GM19043 (cell line): ENCODE measurements at regions not wholly inside any gene's neighbourhood (a gene's known extent, or its start where the extent isn't known, plus 50 kb on each side); places are given as distances from the start of the nearest gene placed in this dataset.
"Not testable (repeated sequence)": the region's sequence is repeated elsewhere in the genome, so short reads cannot be mapped to it uniquely, and the experiment has no call there.

Experiments
- ATAC-seq: cut with Tn5 transposase; IDR thresholded peaks from one replicate; pipeline ENCODE4 v1.9.1; 2021; ENCODE audit warnings: low read depth; ENCODE audit not compliant: unreplicated experiment

DNA sequence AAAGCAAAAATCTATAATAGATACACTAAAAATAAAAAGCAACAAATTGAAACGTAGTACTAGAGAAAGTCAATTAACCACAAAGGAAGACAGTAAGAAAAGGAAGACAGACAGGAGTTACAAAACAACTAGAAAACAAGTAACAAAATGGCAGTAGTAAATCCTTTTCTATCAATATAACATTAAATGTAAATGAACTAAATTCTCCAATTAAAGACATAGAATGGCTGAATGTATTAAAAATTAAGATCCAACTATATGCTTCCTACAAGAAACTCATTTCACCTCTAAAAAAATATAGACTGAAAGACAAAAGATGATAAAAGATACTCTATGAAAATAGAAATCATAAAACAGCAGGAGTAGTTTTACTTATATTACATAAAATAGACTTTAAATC lies 79.1 kb downstream of the CTH start:
- ATAC-seq: no peak

DNA sequence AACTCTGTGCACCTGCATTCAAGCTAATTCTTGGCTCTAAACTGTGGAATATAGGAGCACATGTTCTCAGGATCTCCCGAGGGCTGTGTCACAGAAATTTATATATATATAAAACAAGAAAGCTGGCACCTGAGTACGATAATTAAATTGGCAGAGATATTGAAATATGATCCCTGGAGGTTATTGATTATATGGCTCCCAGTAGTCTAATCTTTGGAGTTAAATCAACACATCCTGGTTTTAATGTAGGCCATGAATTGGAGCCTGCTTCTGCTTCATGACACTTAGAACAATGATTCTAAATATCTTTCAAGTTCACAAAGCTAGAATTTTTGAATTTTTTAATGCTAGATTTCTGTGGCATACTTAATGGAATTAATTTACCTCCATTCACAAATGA lies 84.3 kb downstream of the CTH start:
- no peak for ATAC-seq

DNA sequence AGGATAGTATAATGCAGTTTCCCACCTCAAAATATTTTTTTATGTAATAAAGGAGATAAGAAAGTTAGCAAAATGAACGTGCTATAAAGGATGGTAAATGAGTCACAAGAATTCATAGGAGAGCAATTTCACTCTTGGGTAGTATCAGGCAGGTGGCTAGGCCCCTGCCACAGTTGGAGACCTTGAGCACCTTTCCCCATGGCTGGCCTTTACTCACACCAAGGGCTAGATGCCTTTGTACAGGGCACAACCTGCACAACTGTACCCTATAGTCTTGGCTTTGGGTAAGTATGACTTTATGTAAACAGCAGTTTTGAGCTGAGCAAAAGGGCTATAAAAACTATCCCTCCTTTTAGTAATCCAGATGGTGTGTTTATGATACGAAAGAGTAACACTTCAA lies 85.1 kb downstream of the CTH start:
- no peak for ATAC-seq

DNA sequence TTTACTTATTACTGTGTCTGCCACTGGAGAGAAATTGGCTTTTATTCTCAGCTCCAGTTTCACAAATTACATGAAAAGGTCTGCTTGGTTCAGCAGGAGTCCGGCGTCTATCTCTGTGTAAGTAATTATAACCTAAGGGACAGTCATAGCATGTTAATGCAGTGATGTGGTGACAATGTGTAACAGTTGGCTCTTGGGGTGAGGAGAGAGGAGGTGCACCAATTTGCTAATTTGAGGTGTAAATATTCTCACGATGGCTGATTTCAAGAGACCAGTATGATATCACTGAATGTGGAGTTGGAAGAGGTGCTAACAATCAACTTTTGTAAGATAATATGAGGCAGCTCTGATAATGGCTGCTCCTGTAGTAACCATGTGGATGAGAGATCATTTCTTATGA lies 86.1 kb downstream of the CTH start:
- ATAC-seq: no peak

DNA sequence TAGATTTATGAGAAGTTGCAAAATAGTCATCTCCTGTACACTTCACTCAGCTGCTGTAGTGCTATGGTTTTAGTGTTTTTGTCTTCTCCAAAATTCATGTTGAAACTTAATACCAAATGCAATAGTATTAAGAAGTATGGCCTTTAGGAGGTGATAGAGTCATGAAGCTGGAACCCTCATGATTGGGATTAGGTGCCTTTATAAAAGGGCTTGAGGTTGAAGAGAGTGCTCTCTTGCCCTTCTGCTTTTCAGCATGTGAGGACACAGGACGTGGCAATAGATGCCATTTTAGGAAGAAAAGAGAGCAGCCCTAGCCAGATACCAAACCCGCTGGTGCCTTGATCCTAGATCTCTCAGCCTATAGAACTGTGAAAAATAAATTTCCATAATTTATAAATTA lies 87.6 kb downstream of the CTH start:
- no peak for ATAC-seq

DNA sequence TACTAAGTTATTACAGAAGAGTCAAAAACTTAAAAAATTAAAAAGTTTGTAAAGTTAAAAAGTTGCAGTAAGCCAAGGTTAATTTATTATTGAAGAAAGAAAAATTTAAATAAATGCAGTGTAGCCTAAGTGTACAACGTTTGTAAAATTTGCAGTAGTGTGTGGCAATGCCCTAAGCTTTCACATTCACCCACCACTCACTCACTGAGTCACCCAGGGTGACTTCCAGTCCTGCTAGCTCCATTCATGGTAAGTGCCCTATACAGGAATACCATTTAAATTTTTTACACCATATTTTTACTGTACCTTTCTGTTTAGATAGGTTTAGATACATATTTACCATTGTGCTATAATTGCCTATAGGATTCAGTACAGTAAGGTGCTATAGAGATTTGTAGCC lies 88.6 kb downstream of the CTH start:
- ATAC-seq: no peak

DNA sequence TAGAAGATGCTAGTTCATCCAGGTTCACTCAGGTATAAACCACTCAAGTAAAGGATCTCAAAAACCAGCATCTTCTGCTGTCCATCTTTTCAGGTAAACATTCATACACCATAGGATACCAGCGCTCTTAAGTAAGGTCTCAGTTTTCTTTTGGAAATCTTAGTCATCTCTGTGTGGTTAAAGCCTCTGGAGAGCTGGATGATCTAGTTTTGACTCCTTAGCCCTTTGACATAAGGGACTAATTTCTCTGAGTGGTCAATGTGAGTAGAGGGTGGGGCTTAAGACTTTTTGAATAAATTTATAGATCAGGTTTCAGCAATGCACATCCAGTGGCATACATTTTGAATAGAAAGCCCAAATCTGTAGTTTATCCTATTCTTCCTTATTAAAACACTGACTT lies 92.3 kb downstream of the CTH start:
- ATAC-seq: no peak

DNA sequence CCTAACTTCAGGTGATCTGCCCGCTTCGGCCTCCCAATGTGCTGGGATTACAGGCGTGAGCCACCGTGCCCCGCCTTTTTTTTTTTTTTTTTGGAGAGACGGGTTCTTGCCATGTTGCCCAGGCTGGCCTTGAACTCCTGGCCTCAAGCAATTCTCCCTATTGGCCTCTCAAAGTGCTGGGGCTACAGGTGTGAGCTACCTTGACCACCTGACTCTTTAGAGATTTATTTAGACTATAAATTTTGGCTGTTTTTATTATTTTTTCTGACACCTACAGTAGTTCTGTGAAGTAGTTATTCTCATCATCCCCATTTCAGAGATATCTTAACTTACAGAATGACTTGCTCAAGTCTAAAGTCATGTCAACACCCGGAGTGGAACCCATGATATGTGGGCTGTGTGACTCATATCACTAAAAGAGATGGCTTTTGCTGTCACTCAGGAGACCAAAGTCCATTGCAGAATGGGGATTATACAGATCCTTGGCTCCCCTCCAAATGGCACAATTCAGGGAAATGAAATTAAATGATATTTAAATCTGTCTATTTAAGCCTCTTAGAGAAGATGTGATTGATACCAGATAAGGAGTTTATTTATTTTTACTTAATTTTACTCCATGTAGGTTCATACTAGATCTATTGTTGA lies 93.2 kb downstream of the CTH start:
- ATAC-seq: peak; percentile 75

DNA sequence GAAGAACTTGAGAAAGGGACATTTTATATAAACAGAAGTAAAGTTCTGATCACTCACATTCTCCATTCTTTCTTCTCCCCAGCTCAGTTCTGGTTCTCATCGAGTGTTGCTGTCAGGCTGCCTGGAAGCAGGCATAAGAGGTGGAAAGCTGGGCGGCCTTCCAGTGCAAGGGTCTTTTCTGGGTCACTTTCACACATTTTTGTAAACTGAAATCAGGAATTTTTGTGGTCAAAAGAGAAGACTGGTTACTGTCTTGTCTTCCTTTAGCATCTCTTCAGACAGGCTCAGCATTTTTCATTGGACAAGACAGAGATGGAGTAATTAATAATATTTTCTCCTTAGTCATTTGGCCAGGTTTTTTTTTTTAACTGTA lies 93.7 kb downstream of the CTH start:
- ATAC-seq: peak; percentile 12

DNA sequence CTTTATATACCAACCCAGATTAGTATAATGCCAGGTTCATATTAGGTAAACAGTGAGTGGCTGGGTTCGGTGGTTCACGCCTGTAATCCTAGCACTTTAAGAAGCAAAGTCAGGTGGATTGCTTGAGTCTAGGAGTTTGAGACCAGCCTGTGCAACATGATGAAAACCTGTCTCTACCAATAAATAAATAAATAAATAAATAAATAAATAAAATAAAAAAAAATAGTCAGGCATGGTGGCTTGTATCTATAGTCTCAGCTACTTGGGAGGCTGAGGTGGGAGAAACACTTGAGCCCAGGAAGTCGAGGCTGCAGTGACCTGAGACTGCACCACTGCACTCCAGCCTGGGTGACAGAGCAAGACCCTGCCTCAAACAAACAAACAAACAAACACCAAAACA lies 96.9 kb downstream of the CTH start:
- not testable (repeated sequence) for ATAC-seq

DNA sequence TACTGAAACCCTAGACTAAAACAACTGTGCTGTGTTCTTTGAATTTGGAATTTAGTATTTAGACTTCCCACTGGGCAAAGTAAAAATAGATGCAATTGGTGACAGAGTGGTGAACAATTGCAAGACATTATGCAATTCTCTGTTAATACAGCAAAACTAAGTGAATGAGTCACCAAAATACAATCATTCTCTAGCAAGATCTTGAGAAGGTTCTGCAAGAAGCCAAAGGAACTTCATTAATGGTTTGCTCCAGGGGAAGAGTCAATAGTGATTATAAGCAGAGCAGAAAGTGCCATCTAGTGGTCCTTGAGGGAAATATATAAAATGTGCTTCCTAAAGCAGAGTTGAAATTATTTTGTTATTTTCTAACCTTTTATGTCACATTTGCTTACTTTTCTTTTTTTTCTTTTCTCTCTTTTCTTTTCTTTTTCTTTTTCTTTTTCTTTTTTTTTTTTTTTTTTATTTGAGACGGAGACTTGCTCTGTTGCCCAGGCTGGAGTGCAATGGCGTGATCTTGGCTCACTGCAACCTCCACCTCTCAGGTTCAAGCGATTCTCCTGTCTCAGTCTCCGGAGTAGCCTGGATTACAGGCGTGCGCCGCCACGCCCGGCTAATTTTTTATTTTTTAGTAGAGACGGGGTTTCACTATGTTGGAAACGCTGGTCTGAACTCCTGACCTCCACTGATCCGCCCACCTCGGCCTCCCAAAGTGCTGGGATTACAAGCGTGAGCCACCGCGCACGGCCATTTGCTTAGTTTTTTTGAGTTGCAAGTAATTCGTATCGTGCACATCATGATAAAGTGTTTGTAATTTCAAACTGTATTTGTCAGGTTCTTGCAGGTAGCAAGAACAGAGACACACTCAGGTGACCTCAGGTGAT lies 99.2 kb downstream of the CTH start:
- ATAC-seq: peak; percentile 92

DNA sequence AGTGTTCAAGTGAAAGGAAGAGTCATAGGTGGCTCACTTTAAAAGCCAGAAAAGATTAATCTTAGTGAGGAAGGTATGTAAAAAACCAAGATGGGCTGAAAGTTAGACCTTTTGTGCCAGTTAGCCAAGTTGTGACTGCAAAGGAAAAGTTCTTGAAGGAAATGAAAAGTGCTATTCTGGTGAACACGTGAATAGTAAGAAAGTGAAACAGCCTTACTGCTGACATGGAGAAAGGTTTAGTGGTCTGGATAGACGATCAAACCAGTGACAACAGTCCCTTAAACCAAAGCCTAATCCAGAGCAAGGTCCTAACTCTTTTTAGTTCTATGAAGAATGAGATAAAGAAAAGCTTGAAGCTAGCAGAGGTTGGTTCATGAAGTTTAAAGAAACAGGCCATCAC lies 106.4 kb downstream of the CTH start:
- no peak for ATAC-seq

DNA sequence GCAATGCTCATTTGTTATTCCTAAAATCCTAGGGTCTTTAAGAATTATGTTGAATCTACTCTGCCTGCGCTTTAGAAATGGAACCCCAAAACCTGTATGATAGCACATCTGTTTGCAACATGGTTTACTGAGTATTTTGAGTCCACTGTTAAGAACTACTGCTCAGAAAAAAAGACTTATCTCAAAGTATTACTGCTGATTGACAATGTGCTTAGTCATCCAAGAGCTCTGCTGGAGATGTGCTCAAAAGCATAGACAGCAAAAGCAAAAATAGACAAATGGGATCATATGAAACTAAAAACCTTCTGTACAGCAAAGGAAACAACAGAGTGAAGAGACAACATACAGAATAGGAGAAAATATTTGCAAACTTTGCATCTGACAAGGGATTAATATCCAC lies 107.0 kb downstream of the CTH start:
- ATAC-seq: no peak

DNA sequence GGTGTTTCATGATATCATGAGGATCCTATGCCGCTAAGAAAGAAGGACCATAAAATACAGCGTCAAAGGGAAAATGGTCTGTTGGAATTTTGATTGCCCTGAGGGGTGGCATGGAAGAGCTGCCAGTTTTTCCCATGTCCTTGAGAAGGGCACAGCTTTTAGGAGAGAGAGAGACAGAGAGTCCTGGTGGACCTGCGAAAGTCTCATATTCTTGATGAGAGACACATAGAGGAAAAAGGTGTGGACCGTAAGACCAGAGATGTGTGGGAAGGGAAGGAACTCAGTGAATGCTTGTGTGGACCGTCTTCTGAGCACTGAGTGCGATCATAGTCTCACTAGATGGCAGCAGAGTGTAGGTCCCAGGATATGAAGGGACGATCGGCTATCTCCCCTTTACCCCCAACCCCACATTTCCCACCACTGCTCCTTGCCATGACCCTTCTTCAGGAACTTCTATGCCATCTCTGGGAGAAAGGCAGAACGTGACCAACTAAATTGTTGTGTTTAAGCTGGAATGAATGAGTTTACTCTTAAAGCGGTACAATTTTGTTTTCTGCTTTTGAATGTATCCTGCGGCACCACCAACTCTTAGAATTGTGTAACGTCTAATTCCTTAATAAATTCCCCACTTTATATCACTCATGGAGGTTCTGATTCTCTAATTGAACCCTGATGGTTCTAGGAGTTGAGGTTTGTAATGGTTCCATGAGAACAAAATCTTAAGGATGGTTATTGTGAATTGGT lies 117.7 kb downstream of the CTH start:
- peak; percentile 57 for ATAC-seq

DNA sequence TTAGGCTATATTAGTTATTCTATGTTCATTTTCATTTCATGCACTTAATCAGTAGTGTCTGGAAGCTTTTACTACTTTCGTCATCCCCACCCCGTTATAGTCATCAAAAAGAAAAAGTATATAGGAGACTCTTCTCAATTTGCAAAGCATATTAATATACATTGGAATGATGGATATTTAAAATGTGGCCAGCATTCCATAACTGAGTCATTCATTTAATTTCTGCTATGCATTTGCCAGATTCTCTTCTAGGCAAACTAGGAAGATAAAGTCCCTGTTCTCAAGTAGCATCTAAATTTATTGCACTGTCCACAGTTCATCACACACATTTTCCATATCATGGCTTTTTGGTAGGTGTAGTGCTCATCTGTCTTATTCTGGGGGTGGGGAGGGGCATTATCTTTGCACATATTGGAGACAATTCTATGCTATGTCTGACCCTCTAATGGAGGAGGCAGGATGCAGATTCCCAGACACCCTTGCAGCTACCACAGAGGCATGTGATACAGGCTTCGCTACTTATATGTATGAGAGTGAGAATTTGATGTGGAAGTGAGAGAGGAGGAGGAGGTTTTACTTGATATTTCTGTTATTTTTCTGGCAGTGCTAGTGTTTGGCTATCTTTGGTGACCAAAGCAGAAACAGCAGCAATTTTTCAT lies 125.8 kb downstream of the CTH start:
- ATAC-seq: no peak

DNA sequence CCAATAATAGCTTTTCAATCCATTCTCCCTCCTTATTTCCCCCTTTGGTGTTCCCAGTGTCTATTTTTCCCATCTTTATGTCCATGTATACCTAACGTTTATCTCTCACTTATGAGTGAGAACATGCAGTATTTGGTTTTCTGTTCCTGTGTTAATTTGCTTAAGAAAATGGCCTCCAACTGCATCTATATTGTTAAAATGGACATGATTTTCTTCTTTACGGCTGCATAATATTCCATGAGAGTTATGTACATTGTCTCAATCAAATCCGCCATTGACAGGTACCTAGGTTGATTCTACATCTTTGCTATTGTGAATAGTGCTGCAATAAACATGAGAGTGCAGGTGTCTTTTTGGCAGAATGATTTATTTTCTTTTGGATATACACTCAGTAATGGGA lies 126.7 kb downstream of the CTH start:
- no peak for ATAC-seq

DNA sequence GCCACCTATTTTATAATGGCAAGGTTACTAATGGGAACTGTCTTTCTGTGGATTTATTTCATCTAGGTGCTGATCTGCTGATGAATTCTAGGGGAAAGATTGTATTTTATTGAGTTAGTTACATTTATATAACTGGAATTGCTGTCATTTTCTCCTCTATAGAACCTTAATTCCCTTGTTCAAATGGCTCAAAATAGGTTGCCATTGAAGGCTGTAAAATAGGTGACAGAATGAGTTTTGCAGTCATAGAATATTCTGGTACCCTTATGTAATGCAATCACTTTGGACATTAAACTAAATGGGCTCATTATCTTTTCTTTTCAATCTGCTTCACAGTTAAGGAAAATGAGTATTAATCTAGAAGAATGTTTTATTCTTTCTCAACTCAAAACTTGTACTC lies 131.0 kb downstream of the CTH start:
- no peak for ATAC-seq

DNA sequence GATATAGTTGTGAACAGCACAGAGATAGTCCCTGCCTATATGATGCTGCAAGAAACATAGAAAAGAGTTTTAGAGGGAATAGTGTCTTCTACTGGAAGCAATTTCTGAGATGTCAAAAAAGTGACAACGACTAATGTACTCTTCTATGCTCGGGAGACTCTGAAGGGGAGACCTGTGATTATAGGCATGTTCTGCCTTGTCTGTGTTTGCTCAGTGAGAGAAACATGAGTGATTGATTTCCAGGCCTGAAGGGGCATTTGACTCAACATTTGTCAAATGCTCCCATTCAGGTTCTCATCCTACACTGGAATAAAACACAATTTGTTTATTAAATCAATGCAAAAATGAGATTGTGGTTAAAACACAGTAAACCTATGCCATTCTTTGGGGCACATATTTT lies 131.8 kb downstream of the CTH start:
- no peak for ATAC-seq

DNA sequence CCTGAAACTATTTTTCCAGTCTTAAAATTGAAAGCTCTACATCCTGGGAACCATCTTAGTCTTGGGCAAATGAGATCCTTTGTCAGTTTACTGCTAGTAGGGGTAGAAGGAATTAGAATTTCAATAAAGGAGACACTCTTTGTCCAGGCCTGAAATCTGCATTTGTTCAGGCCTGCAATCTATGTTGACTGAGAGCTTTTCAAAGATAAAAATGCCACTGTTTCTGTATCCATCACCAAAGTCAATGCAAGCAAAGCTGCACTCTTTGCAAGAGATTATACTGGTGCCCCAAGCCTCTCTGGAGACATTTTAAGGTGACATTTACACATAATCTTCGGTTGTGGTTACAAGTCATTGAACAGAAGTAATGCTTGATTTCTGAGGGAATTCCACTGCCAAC lies 135.7 kb downstream of the CTH start:
- ATAC-seq: no peak

DNA sequence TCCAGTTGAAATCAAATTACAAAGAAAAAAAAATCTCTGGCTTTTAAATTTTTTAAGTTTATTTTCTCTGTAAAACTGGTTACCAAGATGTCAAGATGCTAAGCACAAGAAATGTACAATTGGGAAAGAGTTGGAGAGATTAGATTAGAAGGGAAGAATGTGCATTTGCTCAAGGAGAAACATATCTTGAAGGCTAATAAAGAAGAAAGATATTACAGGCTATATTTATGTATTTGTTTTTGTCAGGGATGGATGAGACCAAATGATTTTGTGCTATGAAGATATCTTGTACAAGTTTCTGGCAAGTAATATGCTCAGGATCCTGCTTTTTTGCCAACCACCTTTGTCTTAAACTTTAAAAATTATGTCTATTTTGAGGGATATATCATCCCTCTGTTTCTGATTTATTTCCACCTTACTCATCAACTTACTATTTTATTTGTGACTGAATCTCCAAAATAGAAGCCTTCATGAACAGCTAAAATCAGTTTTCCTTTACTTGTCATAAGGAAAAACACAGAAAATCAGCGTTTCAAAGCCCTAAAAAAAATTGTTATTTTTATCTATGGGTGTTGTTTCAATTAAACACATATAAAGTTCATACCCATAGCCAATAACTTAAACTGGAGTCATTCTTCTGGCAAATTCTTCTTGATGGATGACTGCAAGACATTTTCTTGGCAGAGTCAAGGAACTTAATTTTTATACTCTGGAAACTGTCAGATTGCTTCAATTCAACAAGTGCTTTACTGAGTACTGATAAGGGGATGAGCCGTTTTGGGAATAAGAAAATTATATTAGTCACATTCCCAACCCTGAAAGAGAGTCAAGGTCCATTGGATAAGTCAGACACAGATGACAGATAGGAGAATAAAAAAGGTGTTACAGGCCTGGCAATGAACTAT lies 141.8 kb downstream of the CTH start:
- ATAC-seq: no peak
